ENCODE measurements at regions not wholly inside any gene's neighbourhood (a gene's known extent, or its start where the extent isn't known, plus 50 kb on each side); places are given as distances from the start of the nearest gene placed in this dataset.

DNA sequence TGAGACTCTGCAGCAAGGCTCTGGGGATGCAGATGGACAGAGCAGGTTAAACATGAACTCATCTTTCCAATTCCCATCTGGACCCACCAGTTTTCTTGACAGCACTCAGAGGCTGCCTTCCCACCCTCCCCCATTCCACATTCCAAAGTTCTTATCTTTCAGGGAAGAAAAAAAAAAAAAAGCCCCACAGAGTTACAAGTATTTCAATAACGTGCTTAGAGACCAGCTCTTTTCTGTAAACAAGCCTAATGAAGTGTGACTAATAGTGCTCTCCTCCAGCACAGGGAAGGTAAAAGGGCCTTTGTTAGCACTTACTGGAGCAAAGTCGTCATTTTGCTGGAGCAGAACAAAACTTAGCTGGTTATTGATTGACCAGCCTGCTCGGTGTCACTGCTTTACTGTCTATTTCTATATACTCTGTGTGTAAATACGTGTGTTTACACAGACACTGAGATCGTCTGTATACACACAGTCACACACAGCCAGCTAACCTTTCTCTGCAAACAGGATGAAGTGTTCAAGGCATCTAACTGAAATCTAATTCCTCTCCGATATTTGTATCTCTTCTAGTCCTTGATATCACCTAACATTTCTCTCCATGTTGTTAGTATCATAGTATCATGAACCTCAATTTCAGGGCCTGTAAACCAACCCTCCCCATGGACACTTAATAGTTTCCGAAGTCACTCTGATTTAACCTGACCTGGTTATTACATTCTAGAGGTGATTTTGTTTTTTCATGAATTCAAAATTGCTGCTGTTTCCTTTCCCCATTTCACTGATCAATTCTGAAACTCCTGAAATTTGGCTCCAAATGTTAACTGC is 84.9 kb downstream of the ZNF608 start (continued):
- no peak for TF ChIP-seq ZNF211 (tag by site-specific recombination; IDR thresholded peaks at IDR 0.05; ENCODE audit: low read depth)
- TF ChIP-seq ZNF23 (tag by site-specific recombination; IDR thresholded peaks at IDR 0.05; ENCODE audit: borderline replicate concordance): no peak
- peak; percentile 97 for TF ChIP-seq TSHZ1 (tag by site-specific recombination; IDR thresholded peaks at IDR 0.05; ENCODE audit: borderline replicate concordance)
- TF ChIP-seq, protein P1, sequence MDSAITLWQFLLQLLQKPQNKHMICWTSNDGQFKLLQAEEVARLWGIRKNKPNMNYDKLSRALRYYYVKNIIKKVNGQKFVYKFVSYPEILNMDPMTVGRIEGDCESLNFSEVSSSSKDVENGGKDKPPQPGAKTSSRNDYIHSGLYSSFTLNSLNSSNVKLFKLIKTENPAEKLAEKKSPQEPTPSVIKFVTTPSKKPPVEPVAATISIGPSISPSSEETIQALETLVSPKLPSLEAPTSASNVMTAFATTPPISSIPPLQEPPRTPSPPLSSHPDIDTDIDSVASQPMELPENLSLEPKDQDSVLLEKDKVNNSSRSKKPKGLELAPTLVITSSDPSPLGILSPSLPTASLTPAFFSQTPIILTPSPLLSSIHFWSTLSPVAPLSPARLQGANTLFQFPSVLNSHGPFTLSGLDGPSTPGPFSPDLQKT (IDR thresholded peaks at IDR 0.05; ENCODE audit: borderline replicate concordance, low read depth, low read length): no peak
- TF ChIP-seq ZFP37 (tag by site-specific recombination; IDR thresholded peaks at IDR 0.05): no peak
- peak; percentile 75; the same call in 1 of the 2 replicates for TF ChIP-seq ZNF561 (tag by site-specific recombination; IDR thresholded peaks at IDR 0.05; ENCODE audit: borderline replicate concordance)
- no peak for TF ChIP-seq ZNF529 (tag by site-specific recombination; IDR thresholded peaks at IDR 0.05; ENCODE audit: insufficient replicate concordance)
- TF ChIP-seq ZNF558 (tag by site-specific recombination; IDR thresholded peaks at IDR 0.05): peak; percentile 79
- TF ChIP-seq ZNF24 (tag by site-specific recombination; IDR thresholded peaks at IDR 0.05): peak; percentile 98
- TF ChIP-seq, protein P2, sequence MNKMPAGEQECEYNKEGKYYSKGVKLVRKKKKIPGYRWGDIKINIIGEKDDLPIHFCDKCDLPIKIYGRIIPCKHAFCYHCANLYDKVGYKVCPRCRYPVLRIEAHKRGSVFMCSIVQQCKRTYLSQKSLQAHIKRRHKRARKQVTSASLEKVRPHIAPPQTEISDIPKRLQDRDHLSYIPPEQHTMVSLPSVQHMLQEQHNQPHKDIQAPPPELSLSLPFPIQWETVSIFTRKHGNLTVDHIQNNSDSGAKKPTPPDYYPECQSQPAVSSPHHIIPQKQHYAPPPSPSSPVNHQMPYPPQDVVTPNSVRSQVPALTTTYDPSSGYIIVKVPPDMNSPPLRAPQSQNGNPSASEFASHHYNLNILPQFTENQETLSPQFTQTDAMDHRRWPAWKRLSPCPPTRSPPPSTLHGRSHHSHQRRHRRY (tag by site-specific recombination; IDR thresholded peaks at IDR 0.05): 0 out of 2 replicates have a peak, but pooled peaks have one; percentile 54
- TF ChIP-seq ZIC2 (tag by site-specific recombination; IDR thresholded peaks at IDR 0.05): peak; percentile 87
- TF ChIP-seq ZNF677 (tag by site-specific recombination; IDR thresholded peaks at IDR 0.05): no peak
- TF ChIP-seq, protein P3, sequence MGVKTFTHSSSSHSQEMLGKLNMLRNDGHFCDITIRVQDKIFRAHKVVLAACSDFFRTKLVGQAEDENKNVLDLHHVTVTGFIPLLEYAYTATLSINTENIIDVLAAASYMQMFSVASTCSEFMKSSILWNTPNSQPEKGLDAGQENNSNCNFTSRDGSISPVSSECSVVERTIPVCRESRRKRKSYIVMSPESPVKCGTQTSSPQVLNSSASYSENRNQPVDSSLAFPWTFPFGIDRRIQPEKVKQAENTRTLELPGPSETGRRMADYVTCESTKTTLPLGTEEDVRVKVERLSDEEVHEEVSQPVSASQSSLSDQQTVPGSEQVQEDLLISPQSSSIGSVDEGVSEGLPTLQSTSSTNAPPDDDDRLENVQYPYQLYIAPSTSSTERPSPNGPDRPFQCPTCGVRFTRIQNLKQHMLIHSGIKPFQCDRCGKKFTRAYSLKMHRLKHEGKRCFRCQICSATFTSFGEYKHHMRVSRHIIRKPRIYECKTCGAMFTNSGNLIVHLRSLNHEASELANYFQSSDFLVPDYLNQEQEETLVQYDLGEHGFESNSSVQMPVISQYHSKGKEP (tag by site-specific recombination; IDR thresholded peaks at IDR 0.05): peak; percentile 88
- TF ChIP-seq ZNF16 (tag by site-specific recombination; IDR thresholded peaks at IDR 0.05; ENCODE audit: low read depth): no peak
- peak; percentile 50; the same call in 1 of the 2 replicates for TF ChIP-seq KLF1 (tag by site-specific recombination; IDR thresholded peaks at IDR 0.05)
- TF ChIP-seq ZNF239 (tag by site-specific recombination; IDR thresholded peaks at IDR 0.05): no peak
- no peak for TF ChIP-seq ZNF214 (tag by site-specific recombination; IDR thresholded peaks at IDR 0.05; ENCODE audit: borderline replicate concordance)
- TF ChIP-seq, protein P4, sequence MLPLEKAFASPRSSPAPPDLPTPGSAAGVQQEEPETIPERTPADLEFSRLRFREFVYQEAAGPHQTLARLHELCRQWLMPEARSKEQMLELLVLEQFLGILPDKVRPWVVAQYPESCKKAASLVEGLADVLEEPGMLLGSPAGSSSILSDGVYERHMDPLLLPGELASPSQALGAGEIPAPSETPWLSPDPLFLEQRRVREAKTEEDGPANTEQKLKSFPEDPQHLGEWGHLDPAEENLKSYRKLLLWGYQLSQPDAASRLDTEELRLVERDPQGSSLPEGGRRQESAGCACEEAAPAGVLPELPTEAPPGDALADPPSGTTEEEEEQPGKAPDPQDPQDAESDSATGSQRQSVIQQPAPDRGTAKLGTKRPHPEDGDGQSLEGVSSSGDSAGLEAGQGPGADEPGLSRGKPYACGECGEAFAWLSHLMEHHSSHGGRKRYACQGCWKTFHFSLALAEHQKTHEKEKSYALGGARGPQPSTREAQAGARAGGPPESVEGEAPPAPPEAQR (tag by site-specific recombination; IDR thresholded peaks at IDR 0.05): no peak
- peak; percentile 83; the same call in 1 of the 2 replicates for TF ChIP-seq ZSCAN16 (tag by site-specific recombination; IDR thresholded peaks at IDR 0.05)
- TF ChIP-seq ZNF133 (tag by site-specific recombination; IDR thresholded peaks at IDR 0.05): no peak
- peak; percentile 94 for TF ChIP-seq IKZF3 (tag by site-specific recombination; IDR thresholded peaks at IDR 0.05)
- no peak for TF ChIP-seq PBX3 (CRISPR knock-in tag; IDR thresholded peaks at IDR 0.05)
- no peak for TF ChIP-seq ZNF585B (tag by site-specific recombination; IDR thresholded peaks at IDR 0.05)
- peak; percentile 20; the same call in 1 of the 2 replicates for TF ChIP-seq ZNF624 (tag by site-specific recombination; IDR thresholded peaks at IDR 0.05)
- peak; percentile 89 for TF ChIP-seq MZF1 (tag by site-specific recombination; IDR thresholded peaks at IDR 0.05; ENCODE audit: borderline replicate concordance)
- no peak for TF ChIP-seq ZNF48 (tag by site-specific recombination; IDR thresholded peaks at IDR 0.05)
- peak; percentile 53; the same call in 1 of the 2 replicates for TF ChIP-seq ZFHX2 (tag by site-specific recombination; conservative IDR thresholded peaks at IDR 0.05)
- TF ChIP-seq OVOL3 (tag by site-specific recombination; IDR thresholded peaks at IDR 0.05): peak; percentile 91

All from HEK293 (cell line).